Suppressor macrophage treated with lipopolysaccharide for 1 hour (primary cell): ENCODE measurements at regions not wholly inside any gene's neighbourhood (a gene's known extent, or its start where the extent isn't known, plus 50 kb on each side); places are given as distances from the start of the nearest gene placed in this dataset.
A peak's percentile ranks its signal among the peaks of the same experiment; 100 is the strongest.

Experiments
- DNase-seq, 3 donors: peaks; one replicate each; pipeline ENCODE4 v3.0.0-alpha.2; 2020 to 2022

GRCh38 chr3:27590437-27591298 lies 106.5 kb upstream of the SLC4A7 start:
- DNase-seq, result peak; percentile 68 to 95 (median 90)

- DNase-seq, result no peak
Observed at GRCh38 chr3:27589795-27590194, 105.6 kb upstream of the SLC4A7 start.

DNA sequence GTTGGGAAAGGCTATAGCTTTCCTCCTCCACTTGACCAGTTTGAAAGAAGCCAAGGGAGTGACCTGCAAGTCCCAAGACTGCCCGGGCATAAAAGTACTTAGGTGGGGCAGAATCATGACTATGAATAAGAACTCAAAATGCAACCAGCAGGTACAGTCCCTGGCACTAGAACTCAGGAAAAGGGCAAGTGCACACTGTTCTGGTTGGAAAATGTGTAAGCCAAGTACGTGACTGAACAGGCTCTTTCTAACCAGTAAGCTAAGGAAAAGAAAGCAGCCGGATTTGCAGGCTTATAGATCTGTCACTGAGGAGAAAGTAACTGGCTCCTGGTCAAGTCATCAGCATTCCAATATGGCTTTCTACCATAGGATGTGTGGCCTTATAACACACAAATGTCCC lies 101.2 kb upstream of the SLC4A7 start:
- no peak for DNase-seq

GRCh38 chr3:27584874-27585273 lies 100.7 kb upstream of the SLC4A7 start:
- DNase-seq, result no peak

DNA sequence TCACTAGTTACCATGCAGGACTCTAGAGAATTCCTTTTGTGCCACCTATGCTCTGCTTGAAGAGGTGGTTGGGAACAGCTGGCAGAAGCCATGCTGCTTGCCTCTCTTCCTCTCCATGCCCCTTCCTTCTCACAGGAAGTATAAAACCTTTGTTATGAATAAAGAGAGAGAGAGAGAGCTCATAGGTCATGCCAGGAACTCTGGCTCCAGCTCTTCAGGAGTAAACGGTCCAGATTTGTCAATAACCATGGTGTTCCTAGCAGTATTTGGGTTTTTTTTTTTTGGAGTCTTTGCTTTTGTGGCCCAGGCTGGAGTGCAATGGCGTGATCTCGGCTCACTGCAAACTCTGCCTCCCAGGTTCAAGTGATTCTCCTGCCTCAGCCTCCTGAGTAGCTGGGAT lies 97.7 kb upstream of the SLC4A7 start:
- no peak for DNase-seq

DNA sequence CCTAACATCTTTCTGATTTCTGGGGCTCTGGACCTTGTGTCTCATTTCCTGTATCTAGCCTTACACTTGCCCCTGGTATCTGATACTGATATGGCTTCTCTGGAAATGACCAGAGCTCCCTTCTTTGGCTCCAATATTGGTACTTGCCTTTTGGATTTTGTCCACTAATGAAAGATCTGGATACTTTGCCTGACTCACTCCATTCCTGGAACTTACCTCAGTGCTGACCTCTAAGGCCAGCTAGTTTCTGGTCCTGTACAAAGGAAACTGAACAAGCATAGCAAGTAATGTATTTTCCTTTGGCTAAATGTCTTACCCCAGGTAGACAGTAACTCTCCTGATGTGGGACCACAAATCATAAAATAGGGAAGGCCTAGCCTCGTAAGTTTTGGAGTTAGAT lies 93.8 kb upstream of the SLC4A7 start:
- DNase-seq, result no peak

- DNase-seq, result no peak
Observed at GRCh38 chr3:27577504-27577903, 93.3 kb upstream of the SLC4A7 start.

DNA sequence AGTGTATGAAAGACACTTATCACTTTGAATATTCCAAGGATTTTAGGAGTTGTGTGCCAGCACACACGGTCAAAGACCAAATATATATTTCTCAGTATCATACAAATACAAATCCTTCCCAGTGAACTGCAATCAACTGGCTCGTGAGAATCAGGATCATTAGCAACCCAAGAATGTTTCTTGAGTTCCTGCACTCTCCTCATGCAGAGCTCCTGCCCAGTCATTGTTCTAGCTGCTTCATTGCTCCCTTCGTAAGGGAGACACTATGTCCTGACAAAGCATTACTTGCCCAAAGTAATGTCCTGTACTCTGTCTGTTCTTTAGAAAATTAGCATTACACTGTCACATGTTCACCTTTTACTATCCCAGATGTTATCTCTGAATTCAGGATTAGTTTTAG lies 92.0 kb upstream of the SLC4A7 start:
- no peak for DNase-seq

DNA sequence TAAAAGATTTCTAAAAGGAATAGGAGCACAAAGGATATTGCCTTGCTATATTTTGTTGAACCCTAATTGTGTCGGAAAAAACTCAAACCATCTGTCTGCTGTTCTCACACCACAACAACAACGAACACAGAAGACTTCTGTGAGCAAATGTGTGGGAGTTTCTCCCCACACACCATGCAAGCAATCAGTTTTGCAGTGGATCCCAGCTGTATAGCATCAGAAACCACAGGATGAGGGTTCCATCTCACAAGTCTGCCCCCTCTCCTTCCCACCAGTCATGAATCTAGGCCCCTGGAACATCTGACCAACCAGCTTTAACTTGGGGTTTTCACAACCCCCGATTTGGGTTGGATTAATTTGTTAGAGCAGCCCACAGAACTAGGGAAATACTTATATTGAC lies 91.3 kb upstream of the SLC4A7 start:
- no peak for DNase-seq

DNA sequence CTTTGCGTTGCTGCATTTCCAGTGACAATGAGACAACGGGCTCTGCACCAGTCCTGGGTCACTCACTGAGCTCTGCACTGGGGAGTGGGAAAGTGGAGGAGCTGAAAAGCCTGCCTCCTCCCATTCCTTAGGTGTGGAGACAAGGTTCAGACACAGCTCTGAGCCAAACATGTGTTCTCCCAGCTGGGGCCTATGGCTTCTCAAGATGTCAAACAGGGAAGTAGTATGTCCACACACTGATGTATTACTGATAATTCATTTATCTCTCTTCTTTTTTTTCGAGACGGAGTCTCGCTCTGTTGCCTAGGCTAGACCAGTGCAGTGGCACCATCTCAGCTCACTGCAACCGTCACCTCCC lies 90.2 kb upstream of the SLC4A7 start:
- no peak for DNase-seq

- DNase-seq, result no peak
Observed at GRCh38 chr3:27573780-27574437, 89.7 kb upstream of the SLC4A7 start.

DNA sequence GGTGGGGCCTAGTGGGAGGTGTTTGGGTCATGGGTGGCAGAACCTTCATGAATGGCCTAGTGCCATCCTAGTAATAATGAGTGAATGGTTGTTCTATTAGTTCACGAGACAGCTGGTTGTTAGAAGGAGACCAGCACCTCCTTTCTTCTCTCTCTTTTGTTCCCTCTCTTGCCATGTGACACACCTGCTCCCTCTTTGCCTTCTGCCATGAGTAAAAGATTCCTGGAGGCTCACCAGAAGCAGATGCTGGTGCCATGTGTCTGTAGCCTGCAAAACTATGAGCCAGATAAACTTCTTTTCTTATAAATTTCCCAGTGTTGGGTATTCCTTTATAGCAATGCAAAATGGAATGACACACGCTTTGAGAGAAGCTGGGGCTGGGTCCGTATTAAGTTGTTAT lies 89.0 kb upstream of the SLC4A7 start:
- no peak for DNase-seq

GRCh38 chr3:27571345-27571744 lies 87.2 kb upstream of the SLC4A7 start:
- DNase-seq, result no peak

DNA sequence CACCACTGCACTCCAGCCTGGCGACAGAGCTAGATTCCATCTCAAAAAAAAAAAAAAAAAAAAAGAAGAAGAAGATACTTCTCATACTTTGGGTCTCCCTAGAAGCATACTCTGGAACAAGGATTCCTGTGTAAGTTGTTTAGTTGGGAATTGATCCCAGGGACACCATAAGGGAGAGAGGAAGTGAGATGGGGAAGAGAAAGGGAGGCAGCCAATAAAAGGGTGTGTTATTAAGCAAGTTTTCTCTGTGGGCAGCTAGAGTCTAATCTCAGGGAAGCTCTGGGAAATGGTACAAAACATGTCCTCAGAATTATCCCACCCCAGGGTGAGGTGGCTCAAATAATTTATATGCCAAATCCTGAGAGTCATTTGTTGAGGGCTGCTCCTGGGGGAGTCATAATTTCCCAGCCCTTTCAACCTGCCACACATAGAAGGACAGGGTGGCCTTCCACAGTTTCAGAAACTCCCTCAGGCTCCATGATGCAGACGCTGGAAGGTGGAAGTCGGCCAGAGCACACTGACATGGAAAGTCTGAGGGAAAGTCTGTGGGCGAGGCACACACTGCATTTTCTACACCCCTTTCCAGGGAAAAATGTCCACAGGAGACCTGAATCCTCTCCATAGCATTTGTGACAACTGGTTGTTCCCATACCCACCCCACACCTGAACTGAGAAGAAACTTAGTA lies 86.4 kb upstream of the SLC4A7 start:
- no peak for DNase-seq

DNA sequence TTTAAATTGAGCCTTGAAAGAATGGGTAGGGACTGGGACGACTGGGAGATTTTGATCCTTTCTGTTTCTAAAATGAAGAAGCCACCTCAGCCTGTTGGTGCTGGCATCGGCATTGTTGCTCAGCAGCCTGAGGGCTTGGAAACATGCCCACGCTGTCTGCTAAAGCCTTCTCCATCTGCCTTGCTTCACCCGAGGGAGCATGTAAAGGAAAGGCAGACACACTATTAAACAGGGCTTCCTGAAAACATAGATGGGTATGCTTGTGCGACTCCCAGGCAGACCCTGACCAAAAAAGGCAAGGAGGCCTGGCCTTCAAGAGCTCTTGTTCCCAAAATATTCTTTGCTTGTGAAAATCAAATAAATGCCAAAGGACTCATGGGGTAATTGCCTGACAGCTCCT lies 84.2 kb upstream of the SLC4A7 start:
- DNase-seq, result peak in 1 of 3 donors; percentile 43

DNA sequence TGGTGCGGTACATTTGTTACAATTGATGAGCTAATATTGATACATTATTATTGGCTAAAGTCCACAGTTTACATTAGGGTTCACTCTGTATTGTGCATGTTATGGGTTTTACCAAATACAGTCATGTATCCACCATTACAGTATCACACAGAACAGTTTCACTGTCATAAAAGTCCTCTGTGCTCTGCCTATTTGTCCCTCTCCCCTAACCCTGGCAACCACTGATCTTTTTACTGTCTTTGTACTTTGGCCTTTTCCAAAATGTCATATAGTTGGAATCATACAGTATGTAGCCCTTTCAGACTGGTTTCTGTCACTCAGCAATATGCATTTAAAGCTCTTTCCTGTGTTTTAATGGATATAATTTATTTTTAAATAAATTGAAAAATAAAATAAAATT lies 83.1 kb upstream of the SLC4A7 start:
- no peak for DNase-seq

DNA sequence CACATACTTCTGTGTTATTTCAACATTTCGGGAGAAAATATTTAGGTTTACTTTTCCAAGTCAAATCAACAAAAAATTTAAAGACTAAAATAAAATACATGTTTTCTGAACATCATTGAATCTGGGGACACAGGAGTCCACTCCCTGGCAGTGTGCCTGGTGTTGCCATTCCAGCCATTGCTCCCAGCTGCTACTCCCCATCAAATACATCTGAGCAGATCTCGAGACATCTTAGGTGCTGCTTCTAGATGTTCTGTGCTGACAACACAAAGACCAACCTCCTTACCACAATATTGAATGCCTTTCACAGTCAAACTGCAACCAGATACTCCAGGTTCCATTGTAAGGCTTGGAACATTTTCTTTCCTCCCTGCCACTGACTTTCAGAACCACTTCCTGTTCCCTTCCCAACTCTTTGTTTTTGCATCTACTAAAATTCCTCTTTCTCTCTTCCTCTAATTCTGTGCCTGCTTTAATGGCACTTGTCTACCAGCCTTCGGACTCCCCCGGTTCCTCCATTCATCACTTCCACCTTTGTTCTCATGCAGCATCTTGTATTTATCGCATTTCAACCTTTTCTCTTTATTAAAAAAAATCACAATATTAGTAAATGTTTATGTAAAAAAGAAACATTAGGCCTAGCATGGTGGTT lies 81.1 kb upstream of the SLC4A7 start:
- peak; percentile 31 to 50 (median 46) for DNase-seq

GRCh38 chr3:27561576-27561975 lies 77.4 kb upstream of the SLC4A7 start:
- DNase-seq, result peak; percentile 64 to 71 (median 69)

GRCh38 chr3:27560484-27561056 lies 76.4 kb upstream of the SLC4A7 start:
- DNase-seq, result peak; percentile 61 to 73 (median 64)

- no peak for DNase-seq
Observed at GRCh38 chr3:27559835-27560234, 75.7 kb upstream of the SLC4A7 start.

- DNase-seq, result no peak
Observed at GRCh38 chr3:27559381-27559780, 75.2 kb upstream of the SLC4A7 start.

- no peak for DNase-seq
Observed at GRCh38 chr3:27557411-27557810, 73.2 kb upstream of the SLC4A7 start.

DNA sequence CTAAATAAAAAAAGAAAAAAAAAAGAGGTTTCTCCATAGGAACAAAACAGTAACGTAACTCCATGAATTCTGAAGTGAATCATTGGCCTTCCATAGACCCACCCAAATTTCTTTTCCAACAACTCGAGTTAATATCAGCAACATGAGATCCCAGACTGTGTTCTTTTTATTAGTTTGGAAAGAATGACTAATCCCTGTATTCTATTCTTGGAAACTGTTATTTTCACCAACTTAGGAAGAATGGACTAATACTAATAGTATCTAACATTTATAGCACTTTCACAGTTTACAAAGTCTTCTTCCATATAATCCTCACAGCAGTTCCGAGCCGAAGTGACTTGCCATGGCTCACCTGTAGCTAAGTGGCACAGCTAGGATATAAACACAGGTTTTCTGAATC lies 72.7 kb upstream of the SLC4A7 start:
- DNase-seq, result no peak
